ENCODE measurements at regions not wholly inside any gene's neighbourhood (a gene's known extent, or its start where the extent isn't known, plus 50 kb on each side); places are given as distances from the start of the nearest gene placed in this dataset.

- peak overlapping the region; percentile 69 to 89; a peak in 3 of 4 replicates for H4K8ac ChIP-seq (ENCODE audit: low read depth in 2 of 2, low read length in 2 of 2)
- ChIA-PET POLR2A (ENCODE audit: unreplicated experiment) (no interaction called here), CTCF (no interaction called here)
- dilution Hi-C loops (cut with HindIII; ENCODE audit: low sequenced_read_pairs, unreplicated experiment): no loop called here
- peak overlapping the region; percentile 37; the same call in 1 of the 2 replicates for H3K4me2 ChIP-seq (ENCODE audit: low read depth, low read length)
- H4K5ac ChIP-seq (ENCODE audit: low read depth, low read length): peak overlapping the region; percentile 74; the same call in 1 of the 2 replicates
- H3K79me1 ChIP-seq (ENCODE audit: low read depth in 1 of 2, low read length in 2 of 2): peaks cover 0 to 10% of the 10 kb centered on the region in 2 experiments; a peak in 1 of 4 replicates
- H3K9ac ChIP-seq (ENCODE audit: low read depth, low read length): peak overlapping the region; percentile 19; the same call in 1 of the 2 replicates
- H2BK15ac ChIP-seq (ENCODE audit: low read depth, low read length): peak overlapping the region; percentile 52; the same call in 2 of the 3 replicates
- H3K56ac ChIP-seq (ENCODE audit: extremely low read depth, insufficient read depth, low read length): peak overlapping the region; percentile 55; the same call in 1 of the 2 replicates
- no peaks in the 10 kb centered on the region for H3K9me3 ChIP-seq (ENCODE audit: control insufficient read depth, insufficient read depth, low read length)
- in situ Hi-C loops (cut with MboI; ENCODE audit: low sequenced_read_pairs): no loop called here
- H3K27me3 ChIP-seq (ENCODE audit: control insufficient read depth, insufficient read depth, low read length): no peaks in the 10 kb centered on the region
- H3K4me1 ChIP-seq (ENCODE audit: control insufficient read depth, insufficient read depth, low read length): peaks cover 30% of the 10 kb centered on the region
- peak overlapping the region; percentile 78 for H3K23ac ChIP-seq (ENCODE audit: low read depth, low read length)
- peak overlapping the region; percentile 91 for H3K4ac ChIP-seq (ENCODE audit: low read depth, low read length)
- 14% methylated on average over 1 of the region's 3 CpGs; no CpG with 5 or more reads in 1 of the 2 experiments for WGBS, 2 experiments (ENCODE audit: extremely low coverage in 2 of 2, insufficient read length in 1 of 2)
- H4K20me1 ChIP-seq (ENCODE audit: insufficient read depth, low read length): peaks cover 39% of the 10 kb centered on the region
- H3K14ac ChIP-seq (replicated peaks; ENCODE audit: low read depth, low read length): peak overlapping the region; percentile 90
- peak; percentile 70 for DNase-seq
- H2AK9ac ChIP-seq (replicated peaks; ENCODE audit: low read depth, low read length, poor library complexity): no peak overlapping the region
- peak overlapping the region; percentile 78 for H3K27ac ChIP-seq (ENCODE audit: insufficient read depth, low read length)
- H3K4me3 ChIP-seq (ENCODE audit: insufficient read depth, low read depth, low read length): no peak overlapping the region; the same call in 1 of the 2 replicates
- peak overlapping the region; percentile 65 for H4K91ac ChIP-seq (ENCODE audit: insufficient read depth, low read depth, low read length)
- peak overlapping the region; percentile 48; the same call in 1 of the 2 replicates for H2AK5ac ChIP-seq (ENCODE audit: low read depth, low read length)
- H2BK120ac ChIP-seq (ENCODE audit: low read depth, low read length): peak overlapping the region; percentile 73
- peak overlapping the region; percentile 97 for H2BK5ac ChIP-seq (ENCODE audit: low read depth, low read length, poor library complexity, severe bottlenecking)
- H2BK20ac ChIP-seq (ENCODE audit: low read depth, low read length): peak overlapping the region; percentile 55; the same call in 1 of the 2 replicates
- H3K36me3 ChIP-seq (ENCODE audit: control insufficient read depth, insufficient read depth, low read length): peaks cover 42% of the 10 kb centered on the region
- ATAC-seq (ENCODE audit: low read depth): peak; percentile 6
- H3K18ac ChIP-seq (ENCODE audit: low read depth, low read length): peak overlapping the region; percentile 74; the same call in 1 of the 2 replicates
- intact Hi-C loops (cut with micrococcal nuclease): no loop called here
- no TSS peak for BruUV-seq (replicated peaks)
- peaks cover 19% of the 10 kb centered on the region for H3K9me1 ChIP-seq (ENCODE audit: insufficient read depth, low read length)
- no peak overlapping the region for H2AFZ ChIP-seq (replicated peaks; ENCODE audit: low read length, poor library complexity)
- TF ChIP-seq POLR2A (IDR thresholded peaks at IDR 0.05; ENCODE audit: low read depth, low read length) (no peak), MXI1 (IDR thresholded peaks at IDR 0.05; ENCODE audit: borderline replicate concordance, low read depth, low read length) (no peak), BHLHE40 (IDR thresholded peaks at IDR 0.05; ENCODE audit: low read depth, low read length) (no peak), RAD21 (IDR thresholded peaks at IDR 0.05; ENCODE audit: low read length) (no peak), RFX5 (IDR thresholded peaks at IDR 0.05; ENCODE audit: low read depth, low read length) (no peak), FOS (IDR thresholded peaks at IDR 0.05; ENCODE audit: low read depth, low read length) (no peak), NFE2L2 (IDR thresholded peaks at IDR 0.05; ENCODE audit: low read depth, low read length) (no peak), MAFK (IDR thresholded peaks at IDR 0.05; ENCODE audit: low read depth, low read length) (no peak), SMC3 (IDR thresholded peaks at IDR 0.05; ENCODE audit: low read depth, low read length) (no peak), CEBPB (IDR thresholded peaks at IDR 0.05; ENCODE audit: low read depth, low read length) (no peak), CHD1 (IDR thresholded peaks at IDR 0.05; ENCODE audit: low read depth, low read length) (no peak), RCOR1 (IDR thresholded peaks at IDR 0.05; ENCODE audit: insufficient replicate concordance, low read length) (no peak), ELK1 (IDR thresholded peaks at IDR 0.05; ENCODE audit: borderline replicate concordance, low read depth, low read length) (no peak)
- TF ChIP-seq, protein P1, sequence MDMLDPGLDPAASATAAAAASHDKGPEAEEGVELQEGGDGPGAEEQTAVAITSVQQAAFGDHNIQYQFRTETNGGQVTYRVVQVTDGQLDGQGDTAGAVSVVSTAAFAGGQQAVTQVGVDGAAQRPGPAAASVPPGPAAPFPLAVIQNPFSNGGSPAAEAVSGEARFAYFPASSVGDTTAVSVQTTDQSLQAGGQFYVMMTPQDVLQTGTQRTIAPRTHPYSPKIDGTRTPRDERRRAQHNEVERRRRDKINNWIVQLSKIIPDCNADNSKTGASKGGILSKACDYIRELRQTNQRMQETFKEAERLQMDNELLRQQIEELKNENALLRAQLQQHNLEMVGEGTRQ (IDR thresholded peaks at IDR 0.05; ENCODE audit: low read depth, low read length): no peak
- TF ChIP-seq, protein P2, sequence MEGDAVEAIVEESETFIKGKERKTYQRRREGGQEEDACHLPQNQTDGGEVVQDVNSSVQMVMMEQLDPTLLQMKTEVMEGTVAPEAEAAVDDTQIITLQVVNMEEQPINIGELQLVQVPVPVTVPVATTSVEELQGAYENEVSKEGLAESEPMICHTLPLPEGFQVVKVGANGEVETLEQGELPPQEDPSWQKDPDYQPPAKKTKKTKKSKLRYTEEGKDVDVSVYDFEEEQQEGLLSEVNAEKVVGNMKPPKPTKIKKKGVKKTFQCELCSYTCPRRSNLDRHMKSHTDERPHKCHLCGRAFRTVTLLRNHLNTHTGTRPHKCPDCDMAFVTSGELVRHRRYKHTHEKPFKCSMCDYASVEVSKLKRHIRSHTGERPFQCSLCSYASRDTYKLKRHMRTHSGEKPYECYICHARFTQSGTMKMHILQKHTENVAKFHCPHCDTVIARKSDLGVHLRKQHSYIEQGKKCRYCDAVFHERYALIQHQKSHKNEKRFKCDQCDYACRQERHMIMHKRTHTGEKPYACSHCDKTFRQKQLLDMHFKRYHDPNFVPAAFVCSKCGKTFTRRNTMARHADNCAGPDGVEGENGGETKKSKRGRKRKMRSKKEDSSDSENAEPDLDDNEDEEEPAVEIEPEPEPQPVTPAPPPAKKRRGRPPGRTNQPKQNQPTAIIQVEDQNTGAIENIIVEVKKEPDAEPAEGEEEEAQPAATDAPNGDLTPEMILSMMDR (conservative IDR thresholded peaks at IDR 0.05; ENCODE audit: low read depth, low read length): no peak
Observed at GRCh38 chr11:122172352-122173073, 56.5 kb upstream of the BLID start.
